PC-9 (cell line): ENCODE measurements at regions not wholly inside any gene's neighbourhood (a gene's known extent, or its start where the extent isn't known, plus 50 kb on each side); places are given as distances from the start of the nearest gene placed in this dataset.

Source experiments
- BruUV-seq: library from RNA; stranded (reverse); fragments of 400-500 nt; replicated peaks from 2 replicates; lab custom pipeline; 2021; lab: Mats Ljungman, UMichigan
- CTCF ChIA-PET: fragments of 300-600 bp; sonication (Branson Sonifier 250); formaldehyde crosslinking; loops from one replicate; lab custom pipeline; 2022; ENCODE audit warnings: antibody characterized with exemption; lab: Charles Lee
- POLR2A ChIA-PET: fragments of 300-600 bp; sonication (Branson Sonifier 250); formaldehyde crosslinking; loops from one replicate; lab custom pipeline; 2022; ENCODE audit warnings: antibody characterized with exemption; ENCODE audit not compliant: unreplicated experiment; lab: Charles Lee
- DNase-seq, 2 experiments: peaks; one replicate each; pipeline versions ENCODE4 v3.0.0 to v3.0.0-alpha.2; 2015 to 2022; ENCODE audit warnings: mixed read lengths in 1 of 2
- H2AFZ ChIP-seq: fragments of 200-600 bp; sonication (generic); 2 replicates; pipeline ENCODE4 v1.8.1; 2017; ENCODE audit warnings: antibody characterized with exemption
- H3F3A ChIP-seq: fragments of 200-600 bp; sonication (generic); 2 replicates; pipeline ENCODE4 v1.8.1; 2017; ENCODE audit warnings: antibody characterized with exemption, mild to moderate bottlenecking, low read depth; ENCODE audit not compliant: insufficient read depth
- H3K27ac ChIP-seq: fragments of 200-600 bp; sonication (generic); 2 replicates; pipeline ENCODE4 v1.6.1; 2016; ENCODE audit warnings: mixed run types
- H3K27me3 ChIP-seq: fragments of 200-600 bp; sonication (generic); 2 replicates; pipeline ENCODE4 v1.6.1; 2016; ENCODE audit warnings: low read depth, mixed run types; ENCODE audit not compliant: insufficient read depth
- H3K36me3 ChIP-seq: fragments of 200-600 bp; sonication (generic); 2 replicates; pipeline ENCODE4 v1.6.1; 2016; ENCODE audit warnings: low read depth, mixed run types
- H3K4me1 ChIP-seq: fragments of 200-600 bp; sonication (generic); replicated peaks from 2 replicates; pipeline ENCODE4 v1.6.1; 2016; ENCODE audit warnings: mixed run types; ENCODE audit not compliant: insufficient read depth
- H3K4me2 ChIP-seq: fragments of 200-600 bp; sonication (generic); 2 replicates; pipeline ENCODE4 v1.6.1; 2017; ENCODE audit warnings: mixed run types
- H3K4me3 ChIP-seq: fragments of 200-600 bp; sonication (generic); 2 replicates; pipeline ENCODE4 v1.6.1; 2016; ENCODE audit warnings: mixed run types
- H3K79me2 ChIP-seq: fragments of 200-600 bp; sonication (generic); 2 replicates; pipeline ENCODE4 v1.6.1; 2017; ENCODE audit warnings: low read depth, mixed run types
- H3K9me2 ChIP-seq: fragments of 200-600 bp; sonication (generic); 2 replicates; pipeline ENCODE4 v1.8.1; 2017; ENCODE audit warnings: mild to moderate bottlenecking; ENCODE audit not compliant: insufficient read depth
- H3K9me3 ChIP-seq: fragments of 200-600 bp; sonication (generic); 2 replicates; pipeline ENCODE4 v1.8.1; 2016; ENCODE audit warnings: low read depth; ENCODE audit not compliant: insufficient read depth
- H4K20me1 ChIP-seq: fragments of 200-600 bp; sonication (generic); 2 replicates; pipeline ENCODE4 v1.8.1; 2017; ENCODE audit not compliant: insufficient read depth
- CTCF ChIP-seq: fragments of 200-600 bp; sonication (generic); conservative IDR thresholded peaks from 2 replicates; pipeline ENCODE4 v1.6.1; 2017; ENCODE audit warnings: mixed run types, antibody characterized with exemption, mild to moderate bottlenecking, moderate library complexity
- EZH2 ChIP-seq: fragments of 200-600 bp; sonication (generic); IDR thresholded peaks from 2 replicates; pipeline ENCODE4 v1.8.0; 2017; ENCODE audit warnings: antibody characterized with exemption, low read depth
- intact Hi-C: fragments of 100-400 bp; cut with micrococcal nuclease; formaldehyde crosslinking; loops from one replicate; pipeline ENCODE4 v1.10.0; 2022; ENCODE audit not compliant: unreplicated experiment

GRCh38 chr5:54363669-54364068 lies 53.3 kb upstream of the ARL15 start:
- H2AFZ ChIP-seq = no peak overlapping the region
- no peaks in the 10 kb centered on the region for H3F3A ChIP-seq
- H3K27ac ChIP-seq = no peak overlapping the region
- no peaks in the 10 kb centered on the region for H3K27me3 ChIP-seq
- H3K4me3 ChIP-seq = no peak overlapping the region
- no TSS peak for BruUV-seq
- no peaks in the 10 kb centered on the region for H4K20me1 ChIP-seq
- no peaks in the 10 kb centered on the region for H3K4me1 ChIP-seq
- H3K9me2 ChIP-seq = no peaks in the 10 kb centered on the region
- no peaks in the 10 kb centered on the region for H3K79me2 ChIP-seq
- no peak overlapping the region for H3K4me2 ChIP-seq
- H3K36me3 ChIP-seq = no peaks in the 10 kb centered on the region
- H3K9me3 ChIP-seq = no peaks in the 10 kb centered on the region
- ChIA-PET CTCF (no interaction called here), POLR2A (no interaction called here)
- TF ChIP-seq CTCF (no peak), EZH2 (no peak)
- intact Hi-C loops = no loop called here
- DNase-seq = no peak

- no peak overlapping the region for H3K27ac ChIP-seq
- TF ChIP-seq EZH2 (no peak), CTCF (no peak)
- DNase-seq = no peak
- no peaks in the 10 kb centered on the region for H3K4me1 ChIP-seq
- H3K27me3 ChIP-seq = no peaks in the 10 kb centered on the region
- H3K4me2 ChIP-seq = no peak overlapping the region
- BruUV-seq = no TSS peak
- CTCF ChIA-PET = no interaction called here
- POLR2A ChIA-PET = interaction anchor here (0.6 kb wide), 1 partner anchor 1024 kb away, joined by 3 read pairs; no protein-coding TSS in a partner anchor
- H3K9me3 ChIP-seq = no peaks in the 10 kb centered on the region
- H3K9me2 ChIP-seq = no peaks in the 10 kb centered on the region
- no peaks in the 10 kb centered on the region for H4K20me1 ChIP-seq
- H3K36me3 ChIP-seq = no peaks in the 10 kb centered on the region
- intact Hi-C loops = no loop called here
- no peaks in the 10 kb centered on the region for H3F3A ChIP-seq
- H3K79me2 ChIP-seq = no peaks in the 10 kb centered on the region
- H2AFZ ChIP-seq = no peak overlapping the region
- no peak overlapping the region for H3K4me3 ChIP-seq
Measured at GRCh38 chr5:54362992-54363625, 52.7 kb upstream of the ARL15 start.

- no peak overlapping the region for H3K27ac ChIP-seq
- CTCF ChIA-PET = no interaction called here
- H2AFZ ChIP-seq = no peak overlapping the region
- no peaks in the 10 kb centered on the region for H3K9me2 ChIP-seq
- DNase-seq = no peak
- intact Hi-C loops = no loop called here
- TF ChIP-seq EZH2 (no peak), CTCF (no peak)
- H3K36me3 ChIP-seq = no peaks in the 10 kb centered on the region
- no peaks in the 10 kb centered on the region for H3F3A ChIP-seq
- no peak overlapping the region for H3K4me3 ChIP-seq
- BruUV-seq = no TSS peak
- no peak overlapping the region for H3K4me2 ChIP-seq
- H4K20me1 ChIP-seq = no peaks in the 10 kb centered on the region
- H3K9me3 ChIP-seq = no peaks in the 10 kb centered on the region
- POLR2A ChIA-PET = no interaction called here
- H3K4me1 ChIP-seq = no peaks in the 10 kb centered on the region
- no peaks in the 10 kb centered on the region for H3K27me3 ChIP-seq
- no peaks in the 10 kb centered on the region for H3K79me2 ChIP-seq
Measured at GRCh38 chr5:54362434-54362833, 52.1 kb upstream of the ARL15 start.
